Right lobe of liver (tissue), 6 donors: ENCODE measurements at regions not wholly inside any gene's neighbourhood (a gene's known extent, or its start where the extent isn't known, plus 50 kb on each side); places are given as distances from the start of the nearest gene placed in this dataset.
A peak's percentile ranks its signal among the peaks of the same experiment; 100 is the strongest.
"Not testable (repeated sequence)": the region's sequence is repeated elsewhere in the genome, so short reads cannot be mapped to it uniquely, and the experiment has no call there.

ENCODE experiments used
- ATAC-seq, 4 donors: fragments of 200-7000 bp; cut with Tn5 transposase; one replicate each; pipeline ENCODE4 v1.9.1; 2020; ENCODE audit warnings: mild to moderate bottlenecking in 4 of 4, moderate library complexity in 4 of 4
- DNase-seq, 3 donors: peaks; one replicate each; pipeline ENCODE4 v3.0.0-alpha.2; 2020
- H3K27ac ChIP-seq, 3 donors: fragments of 200-600 bp; one replicate each; pipeline ENCODE4 v1.8.0; 2022
- H3K27me3 ChIP-seq, 2 donors: fragments of 200-600 bp; one replicate each; pipeline ENCODE4 v1.8.0; 2022
- H3K36me3 ChIP-seq, 4 donors: fragments of 200-600 bp; sonication (generic) in 1 of 4; one replicate each; pipeline versions ENCODE4 v1.5.1 to v1.8.0; 2017 to 2022; ENCODE audit warnings: control low read depth in 1 of 4
- H3K4me1 ChIP-seq, 4 donors: fragments of 200-600 bp; sonication (generic) in 1 of 4; one replicate each; pipeline versions ENCODE4 v1.5.1 to v1.8.0; 2017 to 2022; ENCODE audit warnings: control low read depth in 1 of 4
- H3K4me3 ChIP-seq, 3 donors: fragments of 200-600 bp; one replicate each; pipeline ENCODE4 v1.8.0; 2022
- H3K9me3 ChIP-seq, 4 donors: fragments of 200-600 bp; sonication (generic) in 1 of 4; one replicate each; pipeline versions ENCODE4 v1.5.1 to v1.8.0; 2017 to 2022; ENCODE audit warnings: control low read depth in 1 of 4
- POLR2A ChIP-seq: fragments of 450-650 bp; IDR thresholded peaks from one replicate; pipeline ENCODE4 v1.6.1; 2017; ENCODE audit warnings: antibody characterized with exemption, mild to moderate bottlenecking
- WGBS: methylation state at CpG from one replicate; pipeline ENCODE4 v1.1.6; 2018; ENCODE audit warnings: low coverage, low lambda C conversion rate; ENCODE audit not compliant: insufficient coverage; ENCODE audit errors: missing lambda C conversion rate; 5-methylcytosine and 5-hydroxymethylcytosine counted together
- intact Hi-C, 2 donors: fragments of 100-400 bp; cut with DNase I; formaldehyde crosslinking; loops; one replicate each; pipeline versions ENCODE4 v1.11.2 to v1.14.1; 2022
- TF ChIP-seq, protein P1 (sequence below), 4 donors: fragments of 200-600 bp in 3 of 4; fragments of 450-650 bp in 1 of 4; IDR thresholded peaks; one replicate each; pipeline versions ENCODE4 v1.5.1 to v1.8.0; 2016 to 2022; ENCODE audit warnings: antibody characterized with exemption in 4 of 4, mild to moderate bottlenecking in 2 of 4
- donor health status: DM: no; HTN: yes; CAD: no.
- donor health status: DM: no; HTN: no; CAD: no.
- donor health status: DM: no; HTN: no; CAD: no.
- donor health status: DM: no; HTN: yes; CAD: no.
- donor health status: DM: no; HTN: yes; CAD: no.

DNA sequence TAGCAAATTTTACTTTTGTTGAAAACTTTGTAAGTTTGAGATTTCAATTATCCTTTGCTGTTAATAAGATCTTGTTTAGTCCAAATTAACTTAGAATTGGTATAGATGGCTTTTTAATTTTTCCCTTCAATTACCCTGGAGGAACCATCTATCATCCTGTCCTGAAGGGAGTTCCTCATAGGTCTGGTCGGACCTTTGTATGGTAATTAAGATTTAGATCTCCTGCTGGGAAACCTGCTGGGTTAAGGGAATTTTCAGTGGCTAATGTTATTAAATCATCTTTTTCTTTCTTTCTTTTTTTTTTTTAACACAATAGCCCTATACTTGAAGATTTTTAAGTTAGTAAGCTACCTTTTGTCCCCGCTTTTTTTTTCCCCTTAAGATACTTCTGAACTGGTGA lies 63.0 kb upstream of the PRMT8 start:
- Histone ChIP-seq H3K27ac (no peak overlapping the region), H3K9me3 (no peaks in the 10 kb centered on the region), H3K4me1 (no peaks in the 10 kb centered on the region), H3K27me3 (no peaks in the 10 kb centered on the region), H3K4me3 (no peak overlapping the region), H3K36me3 (no peaks in the 10 kb centered on the region)
- no peak for TF ChIP-seq POLR2A
- intact Hi-C loops = no loop called here
- no peak for DNase-seq
- WGBS = 54% methylated on average over 2 of the region's 2 CpGs
- ATAC-seq = no peak

DNA sequence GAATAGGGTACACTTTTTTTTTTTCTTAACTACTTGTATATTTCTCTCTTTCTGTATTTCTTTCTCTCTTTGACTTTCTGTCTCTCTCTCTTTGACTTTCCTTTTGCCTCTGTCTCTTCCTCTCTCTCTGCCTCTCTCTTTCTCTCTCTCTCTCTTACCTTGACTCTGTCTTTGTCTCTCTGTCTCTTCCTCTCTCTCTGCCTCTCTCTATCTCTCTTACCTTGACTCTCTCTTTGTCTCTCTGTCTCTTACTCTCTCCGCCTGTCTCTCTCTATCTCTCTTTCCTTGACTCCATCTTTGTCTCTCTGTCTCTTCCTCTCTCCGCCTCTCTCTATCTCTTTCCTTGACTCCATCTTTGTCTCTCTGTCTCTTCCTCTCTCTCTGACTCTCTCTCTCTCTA lies 62.4 kb upstream of the PRMT8 start:
- DNase-seq (no peak), ATAC-seq (no peak)
- no peak overlapping the region for H3K27ac ChIP-seq
- WGBS = 65% methylated on average over 2 of the region's 2 CpGs
- H3K36me3 ChIP-seq = no peaks in the 10 kb centered on the region
- intact Hi-C loops = no loop called here
- H3K4me1 ChIP-seq = no peaks in the 10 kb centered on the region
- no peaks in the 10 kb centered on the region for H3K27me3 ChIP-seq
- TF ChIP-seq, protein P1, sequence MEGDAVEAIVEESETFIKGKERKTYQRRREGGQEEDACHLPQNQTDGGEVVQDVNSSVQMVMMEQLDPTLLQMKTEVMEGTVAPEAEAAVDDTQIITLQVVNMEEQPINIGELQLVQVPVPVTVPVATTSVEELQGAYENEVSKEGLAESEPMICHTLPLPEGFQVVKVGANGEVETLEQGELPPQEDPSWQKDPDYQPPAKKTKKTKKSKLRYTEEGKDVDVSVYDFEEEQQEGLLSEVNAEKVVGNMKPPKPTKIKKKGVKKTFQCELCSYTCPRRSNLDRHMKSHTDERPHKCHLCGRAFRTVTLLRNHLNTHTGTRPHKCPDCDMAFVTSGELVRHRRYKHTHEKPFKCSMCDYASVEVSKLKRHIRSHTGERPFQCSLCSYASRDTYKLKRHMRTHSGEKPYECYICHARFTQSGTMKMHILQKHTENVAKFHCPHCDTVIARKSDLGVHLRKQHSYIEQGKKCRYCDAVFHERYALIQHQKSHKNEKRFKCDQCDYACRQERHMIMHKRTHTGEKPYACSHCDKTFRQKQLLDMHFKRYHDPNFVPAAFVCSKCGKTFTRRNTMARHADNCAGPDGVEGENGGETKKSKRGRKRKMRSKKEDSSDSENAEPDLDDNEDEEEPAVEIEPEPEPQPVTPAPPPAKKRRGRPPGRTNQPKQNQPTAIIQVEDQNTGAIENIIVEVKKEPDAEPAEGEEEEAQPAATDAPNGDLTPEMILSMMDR (IDR thresholded peaks at IDR 0.05) = no peak
- TF ChIP-seq POLR2A = no peak
- H3K4me3 ChIP-seq = no peak overlapping the region
- H3K9me3 ChIP-seq = no peaks in the 10 kb centered on the region

- ATAC-seq, H3K27ac ChIP-seq, H3K4me3 ChIP-seq, H3K4me1 ChIP-seq, H3K27me3 ChIP-seq, H3K36me3 ChIP-seq, DNase-seq, H3K9me3 ChIP-seq, intact Hi-C loops: not testable (repeated sequence)
- WGBS = no CpG with 5 or more reads among the region's 5 CpGs
Observed at GRCh38 chr12:3429523-3429922, 61.5 kb upstream of the PRMT8 start.

- Histone ChIP-seq H3K27ac (no peak overlapping the region), H3K27me3 (no peaks in the 10 kb centered on the region), H3K9me3 (no peaks in the 10 kb centered on the region), H3K4me3 (no peak overlapping the region), H3K36me3 (no peaks in the 10 kb centered on the region), H3K4me1 (no peaks in the 10 kb centered on the region)
- TF ChIP-seq, protein P1 (IDR thresholded peaks at IDR 0.05) = no peak
- no peak for TF ChIP-seq POLR2A
- ATAC-seq (no peak), DNase-seq (no peak)
- 79% methylated on average over 3 of the region's 4 CpGs for WGBS
- intact Hi-C loops = no loop called here
Observed at GRCh38 chr12:3431686-3432085, 59.3 kb upstream of the PRMT8 start.

DNA sequence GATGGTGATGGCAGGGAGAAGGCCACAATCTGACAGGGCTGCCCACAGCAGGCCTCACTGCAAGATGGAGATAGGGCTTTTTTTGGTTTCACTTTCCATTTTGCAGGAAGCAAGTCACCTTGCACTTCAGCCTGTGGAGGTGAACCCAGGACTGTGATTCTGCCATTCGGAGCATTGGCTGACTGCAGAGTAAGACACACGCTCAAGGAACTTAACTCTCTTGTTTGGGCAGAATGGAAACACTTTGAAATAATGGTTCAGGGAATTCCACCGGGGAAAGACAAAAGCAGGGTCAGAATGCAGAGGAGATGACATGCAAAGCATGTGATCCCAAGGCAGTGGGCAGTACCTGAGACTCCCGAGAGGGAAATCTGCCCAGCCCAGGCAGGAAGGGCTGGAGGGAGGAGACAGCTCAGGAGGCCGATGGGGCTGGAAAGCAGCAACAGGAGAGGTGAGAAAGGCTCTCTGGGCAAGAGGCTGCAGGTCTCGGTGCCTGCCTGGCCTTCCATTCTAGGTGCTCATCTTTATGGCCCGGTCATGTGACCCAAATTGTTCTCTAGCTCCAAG lies 58.7 kb upstream of the PRMT8 start:
- ATAC-seq = peak in 1 of 4 donors; percentile 32
- WGBS = 80% methylated on average over 7 of the region's 7 CpGs
- Histone ChIP-seq H3K4me3 (no peak overlapping the region), H3K27me3 (no peaks in the 10 kb centered on the region), H3K36me3 (no peaks in the 10 kb centered on the region), H3K27ac (no peak overlapping the region), H3K9me3 (no peaks in the 10 kb centered on the region), H3K4me1 (no peaks in the 10 kb centered on the region)
- TF ChIP-seq, protein P1 (IDR thresholded peaks at IDR 0.05) = no peak
- no peak for TF ChIP-seq POLR2A
- intact Hi-C loops = no loop called here
- no peak for DNase-seq

DNA sequence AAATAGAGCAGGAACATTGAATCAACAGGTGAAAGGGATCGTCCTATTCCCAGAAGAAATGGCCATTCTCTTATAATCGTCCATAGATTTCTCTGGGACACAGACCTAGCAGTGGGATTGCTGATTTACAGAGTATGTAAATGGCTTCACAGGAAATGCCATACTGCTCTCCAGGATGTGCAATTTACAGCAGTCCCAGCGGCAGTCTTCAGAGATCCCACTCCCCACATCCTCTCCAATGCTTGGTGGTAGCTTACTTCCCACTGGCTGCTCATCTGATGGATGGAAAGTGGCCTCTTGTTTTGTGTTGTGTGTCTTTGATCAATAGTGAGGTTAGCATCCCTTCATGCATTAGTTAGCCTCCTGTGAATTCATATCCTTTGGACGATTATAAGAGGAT lies 58.1 kb upstream of the PRMT8 start:
- intact Hi-C loops = no loop called here
- H3K27ac ChIP-seq = no peak overlapping the region
- H3K27me3 ChIP-seq = no peaks in the 10 kb centered on the region
- H3K9me3 ChIP-seq = no peaks in the 10 kb centered on the region
- 53% methylated on average over 4 of the region's 4 CpGs for WGBS
- DNase-seq = no peak
- TF ChIP-seq POLR2A = no peak
- TF ChIP-seq, protein P1 (IDR thresholded peaks at IDR 0.05) = no peak
- no peaks in the 10 kb centered on the region for H3K4me1 ChIP-seq
- no peak for ATAC-seq
- H3K36me3 ChIP-seq = no peaks in the 10 kb centered on the region
- H3K4me3 ChIP-seq = no peak overlapping the region
